Right lobe of liver (tissue), 6 donors: ENCODE measurements at regions not wholly inside any gene's neighbourhood (a gene's known extent, or its start where the extent isn't known, plus 50 kb on each side); places are given as distances from the start of the nearest gene placed in this dataset.

Experiments
- ATAC-seq, 4 donors: fragments of 200-7000 bp; cut with Tn5 transposase; one replicate each; pipeline ENCODE4 v1.9.1; 2020; ENCODE audit warnings: mild to moderate bottlenecking in 4 of 4, moderate library complexity in 4 of 4
- DNase-seq, 3 donors: peaks; one replicate each; pipeline ENCODE4 v3.0.0-alpha.2; 2020
- H3K27ac ChIP-seq, 3 donors: fragments of 200-600 bp; one replicate each; pipeline ENCODE4 v1.8.0; 2022
- H3K27me3 ChIP-seq, 2 donors: fragments of 200-600 bp; one replicate each; pipeline ENCODE4 v1.8.0; 2022
- H3K36me3 ChIP-seq, 4 donors: fragments of 200-600 bp; sonication (generic) in 1 of 4; one replicate each; pipeline versions ENCODE4 v1.5.1 to v1.8.0; 2017 to 2022; ENCODE audit warnings: control low read depth in 1 of 4
- H3K4me1 ChIP-seq, 4 donors: fragments of 200-600 bp; sonication (generic) in 1 of 4; one replicate each; pipeline versions ENCODE4 v1.5.1 to v1.8.0; 2017 to 2022; ENCODE audit warnings: control low read depth in 1 of 4
- H3K4me3 ChIP-seq, 3 donors: fragments of 200-600 bp; one replicate each; pipeline ENCODE4 v1.8.0; 2022
- H3K9me3 ChIP-seq, 4 donors: fragments of 200-600 bp; sonication (generic) in 1 of 4; one replicate each; pipeline versions ENCODE4 v1.5.1 to v1.8.0; 2017 to 2022; ENCODE audit warnings: control low read depth in 1 of 4
- POLR2A ChIP-seq: fragments of 450-650 bp; IDR thresholded peaks from one replicate; pipeline ENCODE4 v1.6.1; 2017; ENCODE audit warnings: antibody characterized with exemption, mild to moderate bottlenecking
- WGBS: methylation state at CpG from one replicate; pipeline ENCODE4 v1.1.6; 2018; ENCODE audit warnings: low coverage, low lambda C conversion rate; ENCODE audit not compliant: insufficient coverage; ENCODE audit errors: missing lambda C conversion rate; 5-methylcytosine and 5-hydroxymethylcytosine counted together
- intact Hi-C, 2 donors: fragments of 100-400 bp; cut with DNase I; formaldehyde crosslinking; loops; one replicate each; pipeline versions ENCODE4 v1.11.2 to v1.14.1; 2022
- TF ChIP-seq, protein P1 (sequence below), 4 donors: fragments of 200-600 bp in 3 of 4; fragments of 450-650 bp in 1 of 4; IDR thresholded peaks; one replicate each; pipeline versions ENCODE4 v1.5.1 to v1.8.0; 2016 to 2022; ENCODE audit warnings: antibody characterized with exemption in 4 of 4, mild to moderate bottlenecking in 2 of 4
- donor health status: DM: no; HTN: yes; CAD: no.
- donor health status: DM: no; HTN: no; CAD: no.
- donor health status: DM: no; HTN: no; CAD: no.
- donor health status: DM: no; HTN: yes; CAD: no.
- donor health status: DM: no; HTN: yes; CAD: no.

DNA sequence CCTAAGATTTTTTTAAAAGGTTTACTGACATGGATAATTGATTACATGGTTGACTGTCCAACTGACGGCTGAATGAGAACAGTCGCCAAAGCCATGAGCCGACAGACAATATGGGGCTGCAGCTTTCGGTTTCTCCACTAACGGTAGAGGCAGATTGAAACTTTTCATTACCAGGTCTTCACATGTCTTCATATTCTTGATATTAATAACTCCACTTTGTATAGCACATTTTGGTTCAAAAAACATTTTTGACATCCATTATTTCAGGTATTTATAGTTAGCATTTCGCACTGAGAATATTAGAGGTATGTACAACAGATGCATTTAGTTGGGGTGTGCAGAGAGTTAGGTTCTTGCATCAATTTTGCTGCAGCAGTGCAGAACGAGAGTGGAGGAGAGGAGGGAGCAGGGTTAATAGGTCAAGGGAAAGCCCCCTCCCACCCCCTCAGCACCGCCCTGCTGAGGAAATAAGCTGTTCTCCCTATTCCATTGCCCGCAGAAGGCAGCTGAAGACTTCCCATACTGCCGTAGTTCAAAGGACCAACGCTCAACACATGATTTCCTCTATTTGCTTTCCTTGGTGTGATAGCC lies 73.6 kb upstream of the ADTRP start:
- no peak for TF ChIP-seq POLR2A
- TF ChIP-seq, protein P1, sequence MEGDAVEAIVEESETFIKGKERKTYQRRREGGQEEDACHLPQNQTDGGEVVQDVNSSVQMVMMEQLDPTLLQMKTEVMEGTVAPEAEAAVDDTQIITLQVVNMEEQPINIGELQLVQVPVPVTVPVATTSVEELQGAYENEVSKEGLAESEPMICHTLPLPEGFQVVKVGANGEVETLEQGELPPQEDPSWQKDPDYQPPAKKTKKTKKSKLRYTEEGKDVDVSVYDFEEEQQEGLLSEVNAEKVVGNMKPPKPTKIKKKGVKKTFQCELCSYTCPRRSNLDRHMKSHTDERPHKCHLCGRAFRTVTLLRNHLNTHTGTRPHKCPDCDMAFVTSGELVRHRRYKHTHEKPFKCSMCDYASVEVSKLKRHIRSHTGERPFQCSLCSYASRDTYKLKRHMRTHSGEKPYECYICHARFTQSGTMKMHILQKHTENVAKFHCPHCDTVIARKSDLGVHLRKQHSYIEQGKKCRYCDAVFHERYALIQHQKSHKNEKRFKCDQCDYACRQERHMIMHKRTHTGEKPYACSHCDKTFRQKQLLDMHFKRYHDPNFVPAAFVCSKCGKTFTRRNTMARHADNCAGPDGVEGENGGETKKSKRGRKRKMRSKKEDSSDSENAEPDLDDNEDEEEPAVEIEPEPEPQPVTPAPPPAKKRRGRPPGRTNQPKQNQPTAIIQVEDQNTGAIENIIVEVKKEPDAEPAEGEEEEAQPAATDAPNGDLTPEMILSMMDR (IDR thresholded peaks at IDR 0.05) = no peak
- no peaks in the 10 kb centered on the region for H3K9me3 ChIP-seq
- intact Hi-C loops = no loop called here
- 71% methylated on average over 8 of the region's 11 CpGs for WGBS
- no peak overlapping the region for H3K27ac ChIP-seq
- ATAC-seq = no peak
- H3K36me3 ChIP-seq = no peaks in the 10 kb centered on the region
- H3K4me3 ChIP-seq = no peak overlapping the region
- peaks cover 0 to 55% (median 10%) of the 10 kb centered on the region in 4 donors for H3K4me1 ChIP-seq
- no peaks in the 10 kb centered on the region for H3K27me3 ChIP-seq
- DNase-seq = no peak

DNA sequence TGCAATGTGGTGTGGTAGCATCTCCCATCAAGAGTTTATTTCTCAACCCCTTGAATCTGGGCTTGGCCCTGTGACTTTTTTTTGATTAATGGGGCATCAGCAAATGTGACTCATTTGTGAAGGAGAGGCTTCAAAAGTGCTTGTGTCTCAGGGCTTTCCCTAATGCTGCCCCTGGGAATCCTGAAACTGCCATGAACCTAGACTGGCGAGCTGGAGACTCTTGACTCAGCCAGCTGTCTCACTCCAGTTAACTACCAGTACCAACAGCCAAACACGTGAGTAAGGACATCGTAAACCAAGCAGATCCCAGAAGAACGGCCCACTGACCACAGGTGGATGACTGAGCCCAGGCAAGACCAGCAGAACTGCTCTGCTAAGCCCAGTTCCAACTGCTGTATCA lies 72.8 kb upstream of the ADTRP start:
- no peak for TF ChIP-seq POLR2A
- TF ChIP-seq, protein P1 (IDR thresholded peaks at IDR 0.05) = no peak
- Histone ChIP-seq H3K4me1 (peaks cover 0 to 49% (median 10%) of the 10 kb centered on the region in 4 donors), H3K36me3 (no peaks in the 10 kb centered on the region), H3K9me3 (no peaks in the 10 kb centered on the region), H3K4me3 (no peak overlapping the region), H3K27ac (no peak overlapping the region), H3K27me3 (no peaks in the 10 kb centered on the region)
- intact Hi-C loops = no loop called here
- 80% methylated on average over 2 of the region's 4 CpGs for WGBS
- no peak for DNase-seq
- no peak for ATAC-seq

DNA sequence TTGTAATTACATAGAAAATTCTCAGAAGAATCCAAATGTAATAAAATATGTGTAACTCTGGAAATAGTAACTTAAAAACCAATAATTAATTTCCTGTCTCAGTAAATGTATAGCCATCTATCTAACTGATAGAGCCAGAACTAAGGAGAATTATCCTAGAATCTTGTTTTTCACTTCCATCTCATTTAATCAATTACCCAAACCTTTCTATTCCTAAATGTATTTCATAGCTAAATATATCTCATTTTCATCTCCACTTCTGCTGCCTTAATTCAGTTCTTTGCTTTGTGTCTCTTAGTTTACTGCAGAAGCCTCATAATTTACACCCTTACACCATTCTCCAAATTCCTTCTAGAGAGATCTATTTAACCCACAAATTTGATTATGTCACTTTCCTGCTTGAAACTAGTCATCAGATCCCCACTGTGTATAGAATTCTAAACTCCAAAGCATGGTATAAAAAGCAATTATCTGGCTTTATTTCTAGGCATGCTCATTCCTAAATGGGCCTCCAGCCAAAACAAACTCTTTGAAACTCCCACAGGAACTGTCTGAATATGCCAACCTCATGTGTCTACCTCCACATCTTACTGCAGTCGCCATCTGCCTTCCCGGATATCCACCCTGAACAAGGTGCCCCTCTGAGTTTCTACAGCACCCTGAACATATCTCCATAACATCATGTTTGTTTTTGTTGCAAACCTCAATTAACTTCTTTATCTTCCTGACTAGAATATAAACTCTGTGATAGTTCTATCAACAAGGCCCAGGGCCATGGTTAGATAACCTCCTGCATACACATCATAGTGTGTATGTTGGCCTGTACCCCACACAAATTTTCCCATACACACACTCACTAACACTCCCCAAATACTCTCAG lies 70.5 kb upstream of the ADTRP start:
- Histone ChIP-seq H3K4me3 (no peak overlapping the region), H3K27me3 (no peaks in the 10 kb centered on the region), H3K36me3 (no peaks in the 10 kb centered on the region), H3K4me1 (peaks cover 0 to 38% (median 5%) of the 10 kb centered on the region in 4 donors), H3K27ac (peak overlapping the region in 1 of 3 donors; percentile 14), H3K9me3 (no peaks in the 10 kb centered on the region)
- WGBS = 20% methylated on average over 2 of the region's 2 CpGs
- DNase-seq = no peak
- peak; percentile 44 to 63 (median 52) for ATAC-seq
- TF ChIP-seq, protein P1 (IDR thresholded peaks at IDR 0.05) = no peak
- no peak for TF ChIP-seq POLR2A
- intact Hi-C loops = no loop called here

DNA sequence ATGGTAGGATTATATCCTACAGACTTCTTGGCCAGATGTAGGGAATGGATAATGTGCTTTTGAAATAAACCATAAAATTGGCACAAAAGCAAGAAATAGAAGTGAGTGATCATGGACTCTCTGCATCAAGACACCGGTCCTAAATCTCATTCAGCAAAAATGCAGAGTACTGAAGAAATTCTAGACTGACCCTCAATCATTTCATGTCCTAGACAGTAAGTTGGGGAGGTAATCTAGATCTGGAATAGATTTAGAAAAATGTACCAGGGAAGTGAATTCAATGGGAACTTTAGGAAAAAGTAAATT lies 69.7 kb upstream of the ADTRP start:
- H3K36me3 ChIP-seq = no peaks in the 10 kb centered on the region
- WGBS = 88% methylated on average over 1 of the region's 1 CpG
- DNase-seq (no peak), ATAC-seq (no peak)
- intact Hi-C loops = no loop called here
- no peak for TF ChIP-seq POLR2A
- TF ChIP-seq, protein P1 (IDR thresholded peaks at IDR 0.05) = no peak
- no peaks in the 10 kb centered on the region for H3K9me3 ChIP-seq
- no peaks in the 10 kb centered on the region for H3K27me3 ChIP-seq
- no peak overlapping the region for H3K4me3 ChIP-seq
- no peak overlapping the region for H3K27ac ChIP-seq
- peaks cover 0 to 32% (median 4%) of the 10 kb centered on the region in 4 donors for H3K4me1 ChIP-seq
